ENCODE measurements at regions not wholly inside any gene's neighbourhood (a gene's known extent, or its start where the extent isn't known, plus 50 kb on each side); places are given as distances from the start of the nearest gene placed in this dataset.

GRCh38 chr12:90111791-90112580, 403.3 kb upstream of the ATP2B1 start:
- H3K27me3 ChIP-seq (replicated peaks; ENCODE audit: control insufficient read depth, insufficient read depth, low read length) = no peaks in the 10 kb centered on the region
- DNase-seq (ENCODE audit: extremely low read depth, insufficient read length) = no peak
- no peak overlapping the region for H3K4me3 ChIP-seq (replicated peaks; ENCODE audit: low read depth, low read length)
- no peak for TF ChIP-seq CTCF (IDR thresholded peaks at IDR 0.05; ENCODE audit: insufficient read depth, low read length, poor library complexity, severe bottlenecking)
- H3K36me3 ChIP-seq (ENCODE audit: control insufficient read depth, insufficient read depth, low read length) = no peaks in the 10 kb centered on the region

GRCh38 chr12:90106568-90106967, 397.9 kb upstream of the ATP2B1 start:
- Histone ChIP-seq H3K27me3 (replicated peaks; ENCODE audit: control insufficient read depth, insufficient read depth, low read length) (no peaks in the 10 kb centered on the region), H3K4me3 (replicated peaks; ENCODE audit: low read depth, low read length) (no peak overlapping the region), H3K36me3 (ENCODE audit: control insufficient read depth, insufficient read depth, low read length) (no peaks in the 10 kb centered on the region)
- DNase-seq (ENCODE audit: extremely low read depth, insufficient read length) = no peak
- no peak for TF ChIP-seq CTCF (IDR thresholded peaks at IDR 0.05; ENCODE audit: insufficient read depth, low read length, poor library complexity, severe bottlenecking)

GRCh38 chr12:90102957-90103652, 394.5 kb upstream of the ATP2B1 start:
- Histone ChIP-seq H3K36me3 (ENCODE audit: control insufficient read depth, insufficient read depth, low read length) (no peaks in the 10 kb centered on the region), H3K27me3 (replicated peaks; ENCODE audit: control insufficient read depth, insufficient read depth, low read length) (no peaks in the 10 kb centered on the region), H3K4me3 (replicated peaks; ENCODE audit: low read depth, low read length) (no peak overlapping the region)
- peak; percentile 27 for DNase-seq (ENCODE audit: extremely low read depth, insufficient read length)
- TF ChIP-seq CTCF (IDR thresholded peaks at IDR 0.05; ENCODE audit: insufficient read depth, low read length, poor library complexity, severe bottlenecking) = peak; percentile 68

GRCh38 chr12:90100579-90100978, 391.9 kb upstream of the ATP2B1 start:
- no peak for TF ChIP-seq CTCF (IDR thresholded peaks at IDR 0.05; ENCODE audit: insufficient read depth, low read length, poor library complexity, severe bottlenecking)
- H3K36me3 ChIP-seq (ENCODE audit: control insufficient read depth, insufficient read depth, low read length) = no peaks in the 10 kb centered on the region
- no peak for DNase-seq (ENCODE audit: extremely low read depth, insufficient read length)
- H3K4me3 ChIP-seq (replicated peaks; ENCODE audit: low read depth, low read length) = no peak overlapping the region
- no peaks in the 10 kb centered on the region for H3K27me3 ChIP-seq (replicated peaks; ENCODE audit: control insufficient read depth, insufficient read depth, low read length)

GRCh38 chr12:90099288-90099687, 390.6 kb upstream of the ATP2B1 start:
- DNase-seq (ENCODE audit: extremely low read depth, insufficient read length) = no peak
- TF ChIP-seq CTCF (IDR thresholded peaks at IDR 0.05; ENCODE audit: insufficient read depth, low read length, poor library complexity, severe bottlenecking) = no peak
- H3K36me3 ChIP-seq (ENCODE audit: control insufficient read depth, insufficient read depth, low read length) = no peaks in the 10 kb centered on the region
- H3K27me3 ChIP-seq (replicated peaks; ENCODE audit: control insufficient read depth, insufficient read depth, low read length) = no peaks in the 10 kb centered on the region
- H3K4me3 ChIP-seq (replicated peaks; ENCODE audit: low read depth, low read length) = no peak overlapping the region
